IMR-90 (cell line): ENCODE measurements at regions not wholly inside any gene's neighbourhood (a gene's known extent, or its start where the extent isn't known, plus 50 kb on each side); places are given as distances from the start of the nearest gene placed in this dataset.

Source experiments
- BHLHE40 ChIP-seq: fragments of 150-350 bp; IDR thresholded peaks from 2 replicates; pipeline ENCODE4 v1.6.1; 2016; ENCODE audit warnings: mild to moderate bottlenecking, low read depth, low read length
- CEBPB ChIP-seq: IDR thresholded peaks from 2 replicates; pipeline ENCODE4 v1.6.1; 2012; ENCODE audit warnings: low read depth, low read length, improper control_type of control experiment
- MXI1 ChIP-seq: IDR thresholded peaks from 2 replicates; pipeline ENCODE4 v1.6.1; 2012; ENCODE audit warnings: low read depth, mild to moderate bottlenecking, low read length, moderate library complexity, borderline replicate concordance
- POLR2A ChIP-seq: IDR thresholded peaks from 2 replicates; pipeline ENCODE4 v1.6.1; 2012; ENCODE audit warnings: mild to moderate bottlenecking, low read depth, low read length
- RFX5 ChIP-seq: IDR thresholded peaks from 2 replicates; pipeline ENCODE4 v1.8.0; 2012; ENCODE audit warnings: low read depth, mild to moderate bottlenecking, low read length, moderate library complexity
- TF ChIP-seq, protein P1 (sequence below): conservative IDR thresholded peaks from 2 replicates; pipeline ENCODE4 v1.5.1; 2012; ENCODE audit warnings: mild to moderate bottlenecking, low read depth, low read length, improper control_type of control experiment
- TF ChIP-seq, protein P2 (sequence below): fragments of 150-350 bp; IDR thresholded peaks from 2 replicates; pipeline ENCODE4 v1.6.1; 2017; ENCODE audit warnings: mild to moderate bottlenecking, antibody characterized with exemption, low read length, low read depth

DNA sequence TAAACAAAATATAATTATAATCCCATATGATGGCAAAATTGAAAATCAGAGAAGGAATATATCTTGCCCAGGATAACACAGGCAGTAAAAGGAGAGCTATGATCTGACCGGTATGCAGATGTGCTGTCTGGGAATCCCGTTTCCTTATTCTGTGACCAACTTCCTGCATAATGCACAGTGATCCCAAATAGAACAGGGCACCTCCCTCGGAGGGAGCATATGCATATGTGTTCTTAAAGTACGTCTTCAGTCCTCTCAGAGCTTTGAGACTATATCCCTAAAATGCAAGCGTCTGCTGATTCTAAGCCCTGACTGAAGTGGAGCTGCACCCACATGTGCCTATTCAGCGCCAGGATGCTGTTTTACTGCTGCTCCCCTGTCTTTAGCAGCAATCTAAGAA lies 366.1 kb upstream of the PTBP2 start:
- TF ChIP-seq POLR2A, result no peak
- TF ChIP-seq RFX5, result no peak
- TF ChIP-seq, protein P1, sequence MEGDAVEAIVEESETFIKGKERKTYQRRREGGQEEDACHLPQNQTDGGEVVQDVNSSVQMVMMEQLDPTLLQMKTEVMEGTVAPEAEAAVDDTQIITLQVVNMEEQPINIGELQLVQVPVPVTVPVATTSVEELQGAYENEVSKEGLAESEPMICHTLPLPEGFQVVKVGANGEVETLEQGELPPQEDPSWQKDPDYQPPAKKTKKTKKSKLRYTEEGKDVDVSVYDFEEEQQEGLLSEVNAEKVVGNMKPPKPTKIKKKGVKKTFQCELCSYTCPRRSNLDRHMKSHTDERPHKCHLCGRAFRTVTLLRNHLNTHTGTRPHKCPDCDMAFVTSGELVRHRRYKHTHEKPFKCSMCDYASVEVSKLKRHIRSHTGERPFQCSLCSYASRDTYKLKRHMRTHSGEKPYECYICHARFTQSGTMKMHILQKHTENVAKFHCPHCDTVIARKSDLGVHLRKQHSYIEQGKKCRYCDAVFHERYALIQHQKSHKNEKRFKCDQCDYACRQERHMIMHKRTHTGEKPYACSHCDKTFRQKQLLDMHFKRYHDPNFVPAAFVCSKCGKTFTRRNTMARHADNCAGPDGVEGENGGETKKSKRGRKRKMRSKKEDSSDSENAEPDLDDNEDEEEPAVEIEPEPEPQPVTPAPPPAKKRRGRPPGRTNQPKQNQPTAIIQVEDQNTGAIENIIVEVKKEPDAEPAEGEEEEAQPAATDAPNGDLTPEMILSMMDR, result no peak
- TF ChIP-seq, protein P2, sequence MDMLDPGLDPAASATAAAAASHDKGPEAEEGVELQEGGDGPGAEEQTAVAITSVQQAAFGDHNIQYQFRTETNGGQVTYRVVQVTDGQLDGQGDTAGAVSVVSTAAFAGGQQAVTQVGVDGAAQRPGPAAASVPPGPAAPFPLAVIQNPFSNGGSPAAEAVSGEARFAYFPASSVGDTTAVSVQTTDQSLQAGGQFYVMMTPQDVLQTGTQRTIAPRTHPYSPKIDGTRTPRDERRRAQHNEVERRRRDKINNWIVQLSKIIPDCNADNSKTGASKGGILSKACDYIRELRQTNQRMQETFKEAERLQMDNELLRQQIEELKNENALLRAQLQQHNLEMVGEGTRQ, result no peak
- TF ChIP-seq MXI1, result no peak
- TF ChIP-seq BHLHE40, result no peak
- no peak for TF ChIP-seq CEBPB
